NCI-H460 (cell line): ENCODE measurements at regions not wholly inside any gene's neighbourhood (a gene's known extent, or its start where the extent isn't known, plus 50 kb on each side); places are given as distances from the start of the nearest gene placed in this dataset.
A peak's percentile ranks its signal among the peaks of the same experiment; 100 is the strongest.

Experiments used
- DNase-seq: peaks from one replicate; pipeline ENCODE4 v3.0.0-alpha.2; 2016; ENCODE audit warnings: low read depth; ENCODE audit errors: extremely low read depth

DNA sequence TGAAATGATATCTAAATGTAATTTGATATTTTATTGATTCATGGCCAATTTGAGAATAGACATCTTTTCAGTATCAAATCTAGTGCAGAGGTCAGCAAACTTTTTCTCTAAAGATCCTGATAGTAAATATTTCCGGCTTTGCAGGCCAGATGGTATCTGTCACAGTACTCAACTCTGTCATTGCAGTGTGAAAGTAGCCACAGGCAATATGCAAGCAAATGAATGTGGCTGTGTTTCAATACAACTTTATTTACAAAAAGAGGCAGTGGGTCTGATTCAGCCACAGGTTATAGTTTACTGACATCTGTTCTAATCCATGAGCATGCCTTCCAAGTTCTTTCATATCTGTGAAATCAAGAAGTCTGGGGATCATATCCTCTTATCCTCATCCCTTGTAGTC lies 221.2 kb downstream of the PRDM2 start:
- DNase-seq, result no peak

DNA sequence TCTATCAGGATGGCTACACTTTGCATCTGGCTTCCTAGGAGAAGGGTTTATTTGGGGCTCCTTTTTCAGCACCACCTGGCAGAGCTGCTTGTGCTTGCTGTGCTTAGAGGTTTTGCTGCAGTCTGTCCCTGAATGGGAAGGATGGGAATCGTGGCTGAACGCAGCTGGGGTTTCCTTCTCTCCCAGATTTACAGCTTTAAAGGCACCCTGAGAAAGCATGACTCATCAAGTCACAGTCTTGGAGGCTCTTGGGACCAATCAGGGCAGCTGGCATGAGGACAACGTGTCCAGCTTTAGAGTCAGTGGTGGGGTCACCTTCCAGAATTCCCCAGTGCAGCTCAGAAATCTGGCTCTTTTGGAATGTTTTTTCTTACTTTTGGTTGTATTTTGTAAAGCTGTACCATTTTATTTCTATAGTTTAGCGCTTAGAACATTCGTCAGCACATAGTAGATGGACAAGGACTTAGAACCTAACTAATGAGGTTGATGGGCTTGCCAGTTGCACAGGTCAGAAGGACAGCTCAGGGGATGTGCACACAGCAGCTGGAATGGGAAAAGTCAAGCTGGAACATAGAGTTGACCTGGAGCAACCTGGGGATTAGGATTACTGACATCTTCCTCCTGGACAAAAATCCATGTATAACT lies 222.6 kb downstream of the PRDM2 start:
- no peak for DNase-seq

DNA sequence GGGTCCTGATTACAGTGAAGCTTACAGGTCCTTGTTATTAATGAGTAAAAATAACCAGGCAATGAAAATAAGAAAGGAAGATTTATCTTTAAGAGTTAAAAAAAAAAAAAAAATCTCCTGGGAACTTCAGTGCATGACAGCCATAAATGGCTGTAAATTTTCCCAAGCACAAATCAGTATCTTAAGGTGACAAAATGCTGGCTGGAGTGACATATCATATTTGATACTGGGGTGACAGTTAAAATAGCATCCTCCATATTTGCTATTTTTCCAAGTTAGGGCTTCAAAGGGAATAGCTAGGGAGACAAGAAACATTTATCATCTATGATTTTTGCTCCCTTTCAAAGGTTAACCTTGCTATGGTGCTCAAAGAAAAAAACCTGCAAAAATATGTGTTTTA lies 226.6 kb downstream of the PRDM2 start:
- DNase-seq, result no peak

DNA sequence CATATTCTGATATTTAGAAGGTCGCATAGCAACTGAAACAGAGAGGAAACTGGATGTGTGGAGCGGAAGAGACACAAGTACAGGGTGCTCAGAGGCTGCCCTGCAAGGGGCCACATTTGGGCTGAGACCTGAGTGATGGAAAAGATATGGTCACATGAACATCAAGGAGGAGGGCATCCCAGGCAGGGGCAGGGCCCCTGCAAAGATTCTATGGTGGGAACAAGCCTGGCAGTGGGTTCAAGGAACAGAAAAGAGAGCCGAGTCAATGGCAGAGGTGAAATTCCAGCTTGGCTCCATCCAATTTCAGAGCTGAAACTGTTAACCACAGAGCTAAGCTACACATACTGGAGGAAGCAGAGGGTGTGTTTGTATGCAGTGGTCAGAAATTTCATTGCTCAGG lies 227.7 kb downstream of the PRDM2 start:
- DNase-seq, result no peak

DNA sequence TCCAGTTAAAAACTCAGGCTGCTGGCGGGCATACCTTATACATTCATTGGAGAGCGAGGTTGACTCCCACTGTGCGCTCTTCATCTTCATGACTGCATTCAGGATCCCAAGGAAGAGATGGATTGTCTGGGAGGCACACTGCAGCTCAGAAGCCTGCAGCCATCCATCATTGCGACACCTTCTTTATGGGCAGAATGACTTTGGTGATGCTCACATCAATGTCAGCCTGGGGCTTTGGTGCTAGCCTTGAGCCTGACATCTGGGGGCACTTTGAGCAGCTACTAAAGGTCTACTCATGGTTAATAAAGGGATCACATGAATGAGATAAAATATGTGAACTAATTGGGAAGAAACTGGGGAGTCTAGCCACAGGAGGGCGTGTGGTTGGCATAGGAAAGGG lies 229.3 kb downstream of the PRDM2 start:
- no peak for DNase-seq

DNA sequence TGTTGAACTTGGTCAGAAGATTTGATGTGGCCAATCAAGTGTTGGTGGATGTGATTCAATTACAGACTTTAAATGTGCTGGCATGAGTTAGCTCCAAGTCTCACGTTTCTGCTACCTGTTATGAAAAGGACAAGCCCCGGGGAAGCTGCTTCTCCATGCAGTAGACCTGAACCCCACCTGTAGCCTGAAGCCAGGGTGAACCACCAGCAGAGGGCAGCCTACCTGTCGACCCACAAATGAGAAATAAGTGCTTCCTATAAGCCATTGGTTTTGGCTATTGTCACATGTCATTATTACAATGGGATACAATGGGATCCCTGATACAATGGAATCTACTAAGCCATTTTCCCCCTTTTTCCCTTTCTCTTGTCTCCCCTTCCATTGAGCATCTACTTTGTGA lies 230.2 kb downstream of the PRDM2 start:
- no peak for DNase-seq

DNA sequence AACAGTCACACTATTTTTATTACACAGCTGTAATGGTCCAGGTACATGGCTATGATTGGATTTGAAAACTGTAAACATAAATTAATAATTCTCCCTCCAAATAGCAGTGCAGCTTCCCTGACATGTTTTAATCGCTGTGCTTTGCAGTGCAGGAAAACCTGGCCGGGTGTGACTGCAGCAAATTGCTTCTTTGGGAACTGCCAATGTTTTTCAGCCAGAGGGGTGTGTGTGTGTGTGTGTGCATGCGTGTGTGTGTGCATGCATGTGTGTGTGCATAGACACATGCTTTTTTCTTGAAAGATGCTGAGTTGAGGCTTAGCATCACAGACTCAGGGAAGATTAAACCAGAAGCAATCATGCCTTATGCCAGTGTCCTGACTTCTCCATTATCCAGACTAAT lies 231.2 kb downstream of the PRDM2 start:
- no peak for DNase-seq

DNA sequence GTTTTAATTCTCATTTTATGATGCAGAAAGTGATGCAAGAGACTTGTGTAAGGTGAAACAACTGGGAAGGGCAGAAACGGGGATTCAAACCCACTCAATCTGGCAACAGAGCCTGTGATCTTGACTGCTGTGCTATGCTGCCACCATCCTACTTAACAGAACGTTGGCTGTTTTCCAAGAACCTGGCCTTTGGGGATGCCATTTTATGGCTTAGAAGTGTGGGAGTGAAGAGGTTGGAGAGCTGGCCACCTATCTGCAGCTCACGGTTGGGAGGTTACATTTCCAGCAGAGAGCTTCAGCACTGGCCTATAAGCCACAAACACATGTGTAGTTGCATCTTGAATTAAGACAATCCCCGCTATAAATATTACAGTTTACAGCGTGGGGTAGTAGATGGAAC lies 235.3 kb downstream of the PRDM2 start:
- DNase-seq, result no peak

DNA sequence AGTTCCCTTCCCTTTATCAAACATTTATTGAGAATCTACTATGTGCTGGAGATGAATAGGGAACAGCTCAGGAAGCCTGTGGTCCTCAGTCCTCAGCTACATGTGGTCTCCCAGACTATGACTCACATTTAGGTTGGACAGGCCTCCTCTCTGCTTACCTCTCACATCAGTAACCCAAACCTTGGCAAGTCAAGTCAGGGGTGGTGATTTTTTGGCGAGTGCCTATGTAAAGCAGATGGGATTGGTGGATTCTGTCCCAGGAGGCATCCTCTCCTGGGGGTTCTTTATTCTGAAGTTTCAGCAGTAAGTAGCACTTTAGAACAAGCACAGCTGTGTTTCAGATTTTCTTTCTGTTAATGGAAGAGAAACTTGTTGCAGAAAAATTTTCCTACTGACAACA lies 241.3 kb downstream of the PRDM2 start:
- no peak for DNase-seq

DNA sequence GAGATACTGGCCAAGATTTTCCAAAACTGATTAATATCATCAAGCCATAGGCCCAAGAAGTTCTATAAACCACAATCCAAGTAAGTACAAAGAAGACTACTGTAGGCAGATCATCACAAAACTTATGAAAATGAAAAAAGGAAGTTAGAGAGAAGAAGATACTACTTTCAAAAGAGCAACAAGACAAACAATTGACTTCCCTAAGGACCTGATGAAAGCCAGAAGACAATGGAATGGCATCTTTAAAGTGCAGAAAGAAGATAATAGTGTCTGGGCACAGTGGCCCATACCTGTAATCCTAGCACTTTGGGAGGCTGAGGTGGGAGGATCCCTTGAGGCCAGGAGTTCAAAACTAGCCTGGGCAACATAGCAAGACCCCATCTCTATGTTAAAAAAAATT lies 243.1 kb downstream of the PRDM2 start:
- no peak for DNase-seq

DNA sequence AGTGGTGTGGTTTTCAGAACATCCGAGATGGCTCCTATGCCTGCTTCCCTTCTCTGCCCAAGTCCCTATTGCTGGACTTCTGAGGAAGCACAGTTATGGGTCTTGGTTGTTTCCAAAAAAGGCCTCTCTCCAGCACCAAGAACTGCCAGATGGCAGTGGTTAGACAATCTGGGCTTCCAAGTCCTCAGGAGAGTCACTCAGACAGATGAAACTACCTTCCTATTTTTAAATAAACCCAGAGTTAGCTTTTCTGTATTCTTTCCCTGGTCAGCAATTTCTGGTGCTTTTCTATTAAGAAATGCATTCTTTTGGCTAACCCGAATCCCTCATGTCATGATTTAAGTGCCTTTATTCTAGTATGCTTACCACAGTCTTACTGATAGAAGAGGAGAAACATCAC lies 245.9 kb downstream of the PRDM2 start:
- no peak for DNase-seq

DNA sequence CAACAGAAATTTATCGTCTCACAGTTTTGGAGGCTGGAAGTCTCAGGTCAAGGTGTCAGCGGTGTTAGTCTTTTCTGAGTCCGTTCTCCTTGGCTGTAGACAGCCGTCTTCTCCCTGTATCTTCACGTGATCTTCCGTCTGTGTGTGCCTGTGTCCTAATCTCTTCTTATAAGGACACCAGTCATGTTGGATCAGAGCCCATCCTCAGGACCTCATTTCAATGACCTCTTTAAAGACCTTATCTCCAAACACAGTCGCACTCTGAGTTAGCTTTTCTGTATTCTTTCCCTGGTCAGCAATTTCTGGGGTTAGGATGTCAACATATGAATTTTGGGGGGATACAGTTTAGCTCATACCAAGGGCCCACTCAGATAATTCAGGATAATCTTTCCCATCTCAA lies 247.7 kb downstream of the PRDM2 start:
- DNase-seq, result no peak

DNA sequence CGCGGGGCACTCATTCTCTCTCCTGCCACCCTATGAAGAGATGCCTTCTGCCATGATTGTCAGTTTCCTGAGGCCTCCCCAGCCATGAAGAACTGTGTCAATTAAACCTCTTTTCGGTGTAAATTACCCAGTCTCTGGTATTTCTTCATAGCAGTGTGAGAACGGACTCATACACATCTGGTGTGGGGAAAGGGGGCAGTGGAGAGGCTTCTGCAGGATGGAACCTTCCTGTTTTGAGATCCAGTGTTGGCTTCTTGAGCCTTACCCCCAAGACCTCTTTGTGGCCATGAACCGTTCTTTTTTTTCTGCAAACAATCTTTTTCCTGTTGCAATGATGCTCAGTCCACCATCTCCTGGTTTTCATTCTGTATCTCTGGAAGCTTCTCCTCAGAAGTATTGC lies 248.4 kb downstream of the PRDM2 start:
- DNase-seq, result no peak

DNA sequence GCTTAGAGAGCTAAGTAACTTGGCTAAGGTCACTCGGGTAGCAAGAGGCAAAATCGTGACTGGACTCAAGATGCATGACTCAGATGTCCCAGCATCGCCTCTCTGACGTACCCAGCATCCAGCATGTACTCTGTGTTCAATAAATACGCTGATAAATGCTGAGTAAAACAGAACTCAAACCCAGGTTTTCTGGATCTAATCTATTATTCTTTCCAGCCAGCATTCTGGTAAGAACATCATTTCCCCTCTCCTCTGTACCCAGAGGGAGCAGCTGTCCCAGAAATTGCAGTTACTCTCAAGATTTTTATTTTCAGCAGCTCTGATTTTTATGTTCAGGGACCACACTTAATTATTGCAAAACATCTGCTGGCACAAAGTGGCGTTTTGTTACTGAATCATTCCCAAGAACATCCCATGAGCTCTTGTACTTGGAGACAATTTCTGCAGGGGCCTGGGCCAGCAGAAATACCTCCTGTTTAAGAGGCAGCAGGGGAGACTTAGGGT lies 249.0 kb downstream of the PRDM2 start:
- DNase-seq, result no peak

DNA sequence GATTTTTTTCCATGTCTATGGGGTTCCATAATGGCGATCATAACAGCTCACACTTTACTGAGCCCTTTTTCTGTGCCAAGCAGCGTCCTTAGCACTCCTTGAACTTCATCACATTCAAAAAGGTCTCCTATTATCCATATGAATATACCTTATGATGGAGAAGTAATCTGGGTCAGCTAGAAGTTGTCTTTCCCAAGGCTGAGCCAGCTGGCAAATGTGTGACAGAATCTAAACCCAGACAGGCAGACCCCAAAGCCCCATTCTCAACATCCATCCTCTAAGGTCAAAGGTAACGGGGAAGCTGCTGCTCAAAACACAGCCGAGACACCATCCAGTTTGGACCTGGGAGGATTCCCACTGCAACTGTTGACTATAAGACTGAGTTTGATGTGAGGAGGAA lies 249.6 kb downstream of the PRDM2 start:
- no peak for DNase-seq

DNA sequence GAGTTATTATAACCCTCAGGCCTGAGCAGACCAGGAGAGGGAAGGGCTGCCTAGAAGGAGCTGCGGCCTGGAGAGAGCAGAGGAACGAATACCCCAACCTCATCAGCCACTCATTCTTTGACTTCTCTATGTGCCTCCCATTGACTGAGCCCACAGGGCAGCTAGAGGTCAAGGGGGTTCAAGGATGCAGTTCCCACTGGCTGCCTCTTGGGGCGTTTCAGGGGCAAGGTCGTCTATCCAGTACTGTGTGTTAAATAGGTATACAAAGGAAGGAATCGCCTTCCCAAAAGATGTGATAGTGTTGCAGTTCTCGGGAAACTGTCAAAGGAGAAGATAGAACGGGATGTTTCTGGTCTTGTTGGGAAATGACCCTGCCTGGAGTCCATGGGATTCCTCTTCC lies 250.6 kb downstream of the PRDM2 start:
- DNase-seq, result no peak

DNA sequence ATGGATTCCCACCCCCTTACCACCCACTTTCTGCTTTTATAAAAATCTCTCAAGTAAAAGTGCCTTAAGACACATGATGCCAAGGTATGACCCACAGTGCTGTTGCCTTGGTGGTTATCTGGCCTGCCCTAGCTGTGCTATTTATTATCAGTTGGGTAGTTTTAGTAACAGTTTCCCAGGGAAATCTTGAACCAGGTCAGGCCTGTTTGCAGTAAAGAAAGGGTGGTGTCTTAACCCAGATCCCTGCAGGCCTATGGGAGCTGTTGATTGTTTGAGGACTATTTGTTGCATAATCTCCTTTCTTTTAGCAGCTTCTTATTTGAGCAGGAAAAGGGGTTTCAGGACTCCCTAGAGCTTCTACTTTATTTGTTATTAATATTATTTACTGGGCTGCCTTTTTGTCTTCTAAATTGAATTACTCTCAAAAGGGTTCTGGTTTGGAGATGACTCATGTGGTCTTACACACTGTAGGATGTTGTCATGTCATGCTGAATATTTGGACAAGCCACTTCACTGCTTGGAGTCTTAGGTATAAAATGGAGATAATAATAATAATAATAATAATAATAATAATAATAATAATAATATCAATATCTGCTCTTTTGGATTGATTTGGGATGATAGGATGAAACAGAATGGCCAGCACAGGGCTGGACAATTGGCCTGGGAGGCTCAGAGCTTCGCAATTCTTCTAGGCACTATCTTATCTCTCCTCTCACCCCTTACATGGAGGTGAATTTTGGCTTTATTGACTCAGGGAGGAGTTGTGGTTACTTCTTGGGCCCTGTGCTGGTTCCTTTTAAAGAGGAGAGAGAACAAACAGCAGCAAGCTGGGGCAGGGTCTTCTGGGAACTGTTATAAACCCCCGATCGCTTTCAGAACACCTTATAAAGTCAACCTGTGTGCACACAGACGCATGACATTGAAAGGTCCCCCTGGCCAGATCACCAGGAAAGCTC lies 252.1 kb downstream of the PRDM2 start:
- DNase-seq, result no peak

DNA sequence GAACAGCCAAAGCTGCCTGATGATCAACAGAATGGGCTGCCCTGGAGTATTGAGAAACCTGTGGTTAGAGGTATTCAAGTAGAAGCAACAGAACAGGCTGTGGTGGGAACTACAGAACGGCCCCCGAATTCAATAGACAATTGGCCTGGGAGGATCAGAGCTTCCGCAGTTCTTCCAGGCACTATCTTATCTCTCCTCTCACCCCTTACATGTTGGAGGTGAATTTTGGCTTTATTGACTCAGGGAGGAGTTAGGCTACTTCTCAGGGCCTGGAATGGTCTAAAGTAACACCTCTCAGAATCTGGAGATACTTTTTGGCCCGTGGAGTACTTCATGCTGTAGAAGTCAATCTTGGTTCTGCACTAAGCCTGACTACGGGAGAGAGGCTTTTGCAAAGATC lies 253.0 kb downstream of the PRDM2 start:
- no peak for DNase-seq

DNA sequence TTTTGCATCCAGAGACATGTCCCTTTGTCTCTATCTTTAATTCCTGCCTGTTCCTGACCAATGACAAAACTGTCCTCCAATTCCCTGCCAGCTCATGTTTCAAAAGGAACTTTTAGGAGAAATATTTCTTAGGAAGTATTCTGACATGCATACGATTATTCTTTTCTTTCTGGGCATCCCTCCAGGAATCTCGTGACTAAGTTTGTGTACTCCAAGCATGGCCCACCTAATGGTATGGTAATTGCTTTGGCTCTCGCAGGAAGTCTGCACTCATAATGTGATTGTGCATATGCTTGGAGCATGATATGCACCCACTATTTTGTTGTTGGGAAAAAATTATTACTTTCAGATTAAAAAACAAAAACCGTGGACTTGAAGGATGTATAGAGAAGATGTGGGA lies 256.4 kb downstream of the PRDM2 start:
- DNase-seq, result no peak

DNA sequence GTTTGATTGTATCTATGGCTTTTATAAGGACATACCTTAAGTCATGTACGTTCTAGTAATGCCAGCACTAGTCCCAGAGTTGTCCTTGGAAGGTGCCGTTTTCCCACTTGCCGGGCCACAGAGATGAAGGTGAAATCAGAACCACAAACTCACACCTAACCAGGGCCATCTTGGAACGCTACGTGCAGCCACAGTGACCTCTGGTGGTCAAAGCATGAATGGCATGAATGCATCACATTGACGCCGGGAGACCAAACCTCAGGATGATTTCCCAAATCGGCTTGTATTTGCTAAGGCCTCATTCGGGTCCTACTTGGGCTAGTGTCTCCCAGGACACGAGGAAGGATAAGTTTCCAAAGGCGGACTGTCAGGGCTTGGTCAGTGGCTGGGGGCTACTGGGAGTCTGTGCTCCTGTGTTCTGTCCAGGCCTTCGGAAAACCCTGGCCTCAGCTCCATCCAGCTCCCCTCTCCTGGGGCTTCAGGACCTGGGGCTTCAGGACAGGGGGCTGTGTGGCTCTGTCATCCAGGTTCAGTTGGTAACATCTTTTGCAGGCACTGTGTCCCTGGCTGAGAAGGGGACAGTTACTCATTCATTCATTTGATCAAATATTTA lies 260.5 kb downstream of the PRDM2 start:
- DNase-seq, result peak; percentile 57

DNA sequence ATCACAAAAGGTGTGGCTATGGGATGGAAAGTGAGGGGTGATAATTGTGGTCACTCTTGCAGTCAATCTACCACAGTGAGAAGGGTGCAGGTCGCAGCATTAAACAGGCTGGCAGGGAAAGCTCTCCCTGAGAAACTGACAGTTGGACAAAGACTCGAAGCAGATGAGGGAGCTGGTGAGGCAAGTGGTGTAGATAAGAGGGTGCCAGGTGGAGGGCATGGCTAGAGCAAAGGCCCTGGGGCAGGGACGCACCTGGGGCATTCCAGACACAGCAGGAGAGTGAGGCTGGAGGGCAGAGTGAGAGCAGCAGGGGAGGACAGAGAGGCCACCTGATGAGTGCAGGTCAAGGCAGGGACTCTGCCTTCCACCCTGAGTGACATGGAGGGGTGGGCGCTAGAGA lies 264.8 kb downstream of the PRDM2 start:
- no peak for DNase-seq
